Stomach smooth muscle (tissue), 2 donors: ENCODE measurements at regions not wholly inside any gene's neighbourhood (a gene's known extent, or its start where the extent isn't known, plus 50 kb on each side); places are given as distances from the start of the nearest gene placed in this dataset.

ENCODE experiments used
- H3K27ac ChIP-seq: one replicate; pipeline ENCODE4 v1.7.0; 2013; ENCODE audit warnings: mild to moderate bottlenecking, low read length, inconsistent platforms
- H3K27me3 ChIP-seq, 2 donors: one replicate each; pipeline ENCODE4 v1.7.0; 2013; ENCODE audit warnings: low read length in 2 of 2; ENCODE audit not compliant: insufficient read depth in 2 of 2, control insufficient read depth in 1 of 2
- H3K36me3 ChIP-seq, 2 donors: one replicate each; pipeline ENCODE4 v1.7.0; 2013; ENCODE audit warnings: low read length in 2 of 2; ENCODE audit not compliant: control insufficient read depth in 2 of 2, insufficient read depth in 2 of 2
- H3K4me1 ChIP-seq: one replicate; pipeline ENCODE4 v1.7.0; 2013; ENCODE audit warnings: low read length; ENCODE audit not compliant: control insufficient read depth, insufficient read depth
- H3K4me3 ChIP-seq, 2 donors: one replicate each; pipeline ENCODE4 v1.7.0; 2013; ENCODE audit warnings: low read length in 2 of 2
- H3K9ac ChIP-seq, 2 donors: one replicate each; pipeline ENCODE4 v1.7.0; 2013; ENCODE audit warnings: low read length in 2 of 2, mild to moderate bottlenecking in 1 of 2
- H3K9me3 ChIP-seq, 2 donors: one replicate each; pipeline ENCODE4 v1.7.0; 2013; ENCODE audit warnings: low read length in 2 of 2; ENCODE audit not compliant: control insufficient read depth in 2 of 2
- donor health status: healthy.
- donor health status: Pancreatic carcinoma.

GRCh38 chr17:70390049-70390448 is 220.7 kb downstream of the KCNJ2 start:
- no peaks in the 10 kb centered on the region for H3K36me3 ChIP-seq
- H3K27ac ChIP-seq = no peak overlapping the region
- H3K4me1 ChIP-seq = no peaks in the 10 kb centered on the region
- no peak overlapping the region for H3K4me3 ChIP-seq
- no peaks in the 10 kb centered on the region for H3K9me3 ChIP-seq
- H3K27me3 ChIP-seq = no peaks in the 10 kb centered on the region
- H3K9ac ChIP-seq = no peak overlapping the region

GRCh38 chr17:70394473-70395232 is 225.3 kb downstream of the KCNJ2 start:
- Histone ChIP-seq H3K4me1 (no peaks in the 10 kb centered on the region), H3K36me3 (no peaks in the 10 kb centered on the region), H3K27ac (no peak overlapping the region), H3K4me3 (no peak overlapping the region), H3K9me3 (no peaks in the 10 kb centered on the region), H3K27me3 (no peaks in the 10 kb centered on the region), H3K9ac (no peak overlapping the region)

- H3K27me3 ChIP-seq = no peaks in the 10 kb centered on the region
- H3K9ac ChIP-seq = no peak overlapping the region
- H3K36me3 ChIP-seq = no peaks in the 10 kb centered on the region
- no peak overlapping the region for H3K4me3 ChIP-seq
- no peaks in the 10 kb centered on the region for H3K4me1 ChIP-seq
- H3K9me3 ChIP-seq = no peaks in the 10 kb centered on the region
- H3K27ac ChIP-seq = no peak overlapping the region
Measured at GRCh38 chr17:70405492-70406220, 236.3 kb downstream of the KCNJ2 start.

- no peaks in the 10 kb centered on the region for H3K27me3 ChIP-seq
- no peaks in the 10 kb centered on the region for H3K36me3 ChIP-seq
Measured at GRCh38 chr17:70407506-70407905, 238.2 kb downstream of the KCNJ2 start.

GRCh38 chr17:70408768-70409167 is 239.4 kb downstream of the KCNJ2 start:
- Histone ChIP-seq H3K9me3 (no peaks in the 10 kb centered on the region), H3K4me3 (no peak overlapping the region), H3K36me3 (no peaks in the 10 kb centered on the region), H3K27ac (no peak overlapping the region), H3K4me1 (no peaks in the 10 kb centered on the region), H3K9ac (no peak overlapping the region), H3K27me3 (no peaks in the 10 kb centered on the region)

More at GRCh38 chr17:70407506-70407905, 238.2 kb downstream of the KCNJ2 start:
- no peaks in the 10 kb centered on the region for H3K9me3 ChIP-seq
- H3K9ac ChIP-seq = no peak overlapping the region
- H3K27ac ChIP-seq = no peak overlapping the region
- no peak overlapping the region for H3K4me3 ChIP-seq
- H3K4me1 ChIP-seq = no peaks in the 10 kb centered on the region

GRCh38 chr17:70414300-70414699 is 245.0 kb downstream of the KCNJ2 start:
- Histone ChIP-seq H3K4me1 (no peaks in the 10 kb centered on the region), H3K9ac (no peak overlapping the region), H3K4me3 (no peak overlapping the region), H3K27ac (no peak overlapping the region), H3K9me3 (no peaks in the 10 kb centered on the region), H3K36me3 (no peaks in the 10 kb centered on the region), H3K27me3 (no peaks in the 10 kb centered on the region)

GRCh38 chr17:70420861-70421445 is 251.6 kb downstream of the KCNJ2 start:
- no peaks in the 10 kb centered on the region for H3K4me1 ChIP-seq
- H3K27me3 ChIP-seq = no peaks in the 10 kb centered on the region
- no peak overlapping the region for H3K9ac ChIP-seq
- no peak overlapping the region for H3K4me3 ChIP-seq
- H3K9me3 ChIP-seq = no peaks in the 10 kb centered on the region
- no peak overlapping the region for H3K27ac ChIP-seq
- H3K36me3 ChIP-seq = no peaks in the 10 kb centered on the region

- H3K9ac ChIP-seq = no peak overlapping the region
- no peak overlapping the region for H3K4me3 ChIP-seq
- no peaks in the 10 kb centered on the region for H3K27me3 ChIP-seq
- no peaks in the 10 kb centered on the region for H3K9me3 ChIP-seq
- no peak overlapping the region for H3K27ac ChIP-seq
- H3K36me3 ChIP-seq = no peaks in the 10 kb centered on the region
- H3K4me1 ChIP-seq = no peaks in the 10 kb centered on the region
Measured at GRCh38 chr17:70422862-70423261, 253.5 kb downstream of the KCNJ2 start.

GRCh38 chr17:70423562-70423961 is 254.2 kb downstream of the KCNJ2 start:
- no peaks in the 10 kb centered on the region for H3K9me3 ChIP-seq
- no peaks in the 10 kb centered on the region for H3K4me1 ChIP-seq
- no peaks in the 10 kb centered on the region for H3K27me3 ChIP-seq
- H3K4me3 ChIP-seq = no peak overlapping the region
- no peak overlapping the region for H3K27ac ChIP-seq
- H3K36me3 ChIP-seq = no peaks in the 10 kb centered on the region
- H3K9ac ChIP-seq = no peak overlapping the region

GRCh38 chr17:70426752-70427151 is 257.4 kb downstream of the KCNJ2 start:
- H3K9ac ChIP-seq = no peak overlapping the region
- no peak overlapping the region for H3K4me3 ChIP-seq
- H3K9me3 ChIP-seq = no peaks in the 10 kb centered on the region
- H3K36me3 ChIP-seq = no peaks in the 10 kb centered on the region
- H3K27ac ChIP-seq = no peak overlapping the region
- H3K27me3 ChIP-seq = no peaks in the 10 kb centered on the region
- H3K4me1 ChIP-seq = no peaks in the 10 kb centered on the region
